Spleen (tissue), 11 donors: ENCODE measurements at regions not wholly inside any gene's neighbourhood (a gene's known extent, or its start where the extent isn't known, plus 50 kb on each side); places are given as distances from the start of the nearest gene placed in this dataset.

Experiments used
- DNase-seq: peaks from one replicate; pipeline ENCODE4 v3.0.0-alpha.2; 2020
- H3K27ac ChIP-seq, 8 donors: fragments of 200-600 bp; sonication (generic) in 7 of 8; 1 replicate in 4 of 8; 2 replicates in 4 of 8; pipeline versions ENCODE4 v1.5.0 to v1.8.0; 2016 to 2021; ENCODE audit warnings: inconsistent platforms in 4 of 8, mild to moderate bottlenecking in 4 of 8, moderate library complexity in 1 of 8
- H3K27me3 ChIP-seq, 7 donors: fragments of 200-600 bp; sonication (generic) in 6 of 7; replicated peaks in 1 of 7; 1 replicate in 4 of 7; 2 replicates in 3 of 7; pipeline versions ENCODE4 v1.5.0 to v1.8.0; 2016 to 2021; ENCODE audit warnings: inconsistent platforms in 3 of 7, mild to moderate bottlenecking in 1 of 7
- H3K36me3 ChIP-seq, 6 donors: fragments of 200-600 bp; sonication (generic) in 5 of 6; 1 replicate in 4 of 6; 2 replicates in 2 of 6; pipeline versions ENCODE4 v1.5.0 to v1.8.0; 2016 to 2021; ENCODE audit warnings: inconsistent platforms in 2 of 6
- H3K4me1 ChIP-seq, 6 donors: fragments of 200-600 bp; sonication (generic) in 5 of 6; 1 replicate in 3 of 6; 2 replicates in 3 of 6; pipeline versions ENCODE4 v1.5.0 to v1.8.0; 2016 to 2021; ENCODE audit warnings: inconsistent platforms in 3 of 6
- H3K4me3 ChIP-seq, 8 donors: fragments of 200-600 bp; sonication (generic) in 7 of 8; 1 replicate in 4 of 8; 2 replicates in 4 of 8; pipeline versions ENCODE4 v1.5.0 to v1.8.0; 2016 to 2021; ENCODE audit warnings: inconsistent platforms in 4 of 8, mild to moderate bottlenecking in 4 of 8, moderate library complexity in 2 of 8
- H3K9me3 ChIP-seq, 8 donors: fragments of 200-600 bp; sonication (generic) in 7 of 8; 1 replicate in 4 of 8; 2 replicates in 4 of 8; pipeline versions ENCODE4 v1.5.0 to v1.8.0; 2016 to 2021; ENCODE audit warnings: inconsistent platforms in 4 of 8
- CTCF ChIP-seq, 11 experiments: fragments of 200-600 bp in 7 of 11; fragments of 450-650 bp in 4 of 11; sonication (generic) in 4 of 11; IDR thresholded peaks in 8 of 11; conservative IDR thresholded peaks in 3 of 11; 1 replicate in 7 of 11; 2 replicates in 4 of 11; pipeline versions ENCODE4 v1.4.0 to v1.8.0; 2016 to 2021; ENCODE audit warnings: antibody characterized with exemption in 11 of 11, inconsistent platforms in 4 of 11, mild to moderate bottlenecking in 1 of 11
- POLR2A ChIP-seq, 3 donors: fragments of 450-650 bp; IDR thresholded peaks; one replicate each; pipeline ENCODE4 v1.5.1; 2017; ENCODE audit warnings: antibody characterized with exemption in 3 of 3, mild to moderate bottlenecking in 1 of 3
- POLR2AphosphoS5 ChIP-seq, 3 donors: sonication (generic); formaldehyde crosslinking; IDR thresholded peaks; one replicate each; pipeline ENCODE4 v1.5.1; 2017; ENCODE audit warnings: antibody characterized with exemption in 3 of 3
- WGBS, 5 donors: extraction: QIAGEN DNeasy Blood & Tissue Kit in 3 of 5; methylation state at CpG; one replicate each; pipeline versions ENCODE4 v1.1.5 to v1.1.7; 2013 to 2018; 5-methylcytosine and 5-hydroxymethylcytosine counted together
- intact Hi-C: fragments of 100-400 bp; cut with DNase I; formaldehyde crosslinking; loops from one replicate; pipeline ENCODE4 v1.15.0; 2023; ENCODE audit warnings: low total_unique reads
- donor health status: healthy with polysubstance abuse.
- donor health status: DM: no; HTN: no; CAD: no; lungs with moderate emphysema.
- donor health status: DM: no; HTN: no; CAD: no.
- donor health status: Bipolar disorder and iron deficiency.
- donor health status: healthy.
- donor health status: DM: no; HTN: no; CAD: no.
- donor health status: DM: yes; HTN: yes; CAD: no.

- H3K27ac ChIP-seq = no peak overlapping the region
- no peak overlapping the region for H3K4me3 ChIP-seq
- H3K36me3 ChIP-seq = no peaks in the 10 kb centered on the region
- H3K27me3 ChIP-seq = no peaks in the 10 kb centered on the region
- H3K4me1 ChIP-seq = no peaks in the 10 kb centered on the region
- 67 to 80% (median 77%) methylated on average over 5 of the region's 5 CpGs for WGBS, 5 donors
- peaks cover 0 to 3% (median 0%) of the 10 kb centered on the region in 8 donors for H3K9me3 ChIP-seq
- no peak for TF ChIP-seq POLR2AphosphoS5 (IDR thresholded peaks at IDR 0.05)
- TF ChIP-seq POLR2A (IDR thresholded peaks at IDR 0.05) = no peak
- TF ChIP-seq CTCF (IDR thresholded peaks at IDR 0.05 in 8 of 11, conservative IDR thresholded peaks at IDR 0.05 in 3 of 11) = no peak
- intact Hi-C loops = no loop called here
- DNase-seq = no peak
These were observed 147.8 kb downstream of the KCNE4 start for GRCh38 chr2:223199531-223200515.

GRCh38 chr2:223203971-223204929 is 152.3 kb downstream of the KCNE4 start:
- 65 to 79% (median 72%) methylated on average over 4 of the region's 4 CpGs for WGBS, 5 donors
- no peak for DNase-seq
- Histone ChIP-seq H3K4me3 (no peak overlapping the region), H3K27me3 (no peaks in the 10 kb centered on the region), H3K36me3 (no peaks in the 10 kb centered on the region), H3K4me1 (no peaks in the 10 kb centered on the region), H3K9me3 (peaks cover 0 to 27% (median 14%) of the 10 kb centered on the region in 8 donors), H3K27ac (no peak overlapping the region)
- intact Hi-C loops = no loop called here
- TF ChIP-seq CTCF (IDR thresholded peaks at IDR 0.05 in 8 of 11, conservative IDR thresholded peaks at IDR 0.05 in 3 of 11) (no peak), POLR2AphosphoS5 (IDR thresholded peaks at IDR 0.05) (no peak), POLR2A (IDR thresholded peaks at IDR 0.05) (no peak)

GRCh38 chr2:223210489-223210888 is 158.5 kb downstream of the KCNE4 start:
- TF ChIP-seq CTCF (IDR thresholded peaks at IDR 0.05 in 8 of 11, conservative IDR thresholded peaks at IDR 0.05 in 3 of 11) (no peak), POLR2A (IDR thresholded peaks at IDR 0.05) (no peak), POLR2AphosphoS5 (IDR thresholded peaks at IDR 0.05) (no peak)
- H3K36me3 ChIP-seq = no peaks in the 10 kb centered on the region
- no peak overlapping the region for H3K4me3 ChIP-seq
- intact Hi-C loops = no loop called here
- no peak for DNase-seq
- 92 to 99% (median 95%) methylated on average over 2 of the region's 2 CpGs for WGBS, 5 donors
- no peak overlapping the region for H3K27ac ChIP-seq
- H3K27me3 ChIP-seq = no peaks in the 10 kb centered on the region
- H3K9me3 ChIP-seq = peaks cover 0 to 52% (median 36%) of the 10 kb centered on the region in 8 donors
- H3K4me1 ChIP-seq = no peaks in the 10 kb centered on the region
